Suprapubic skin (tissue), 4 donors: ENCODE measurements at regions not wholly inside any gene's neighbourhood (a gene's known extent, or its start where the extent isn't known, plus 50 kb on each side); places are given as distances from the start of the nearest gene placed in this dataset.

Source experiments
- DNase-seq, 2 donors: peaks; one replicate each; pipeline ENCODE4 v3.0.0-alpha.2; 2019; ENCODE audit warnings: low spot score in 2 of 2
- H3K27ac ChIP-seq: fragments of 200-600 bp; sonication (generic); one replicate; pipeline ENCODE4 v1.5.1; 2019
- H3K27me3 ChIP-seq: fragments of 200-600 bp; sonication (generic); one replicate; pipeline ENCODE4 v1.5.1; 2019
- H3K36me3 ChIP-seq: fragments of 200-600 bp; sonication (generic); one replicate; pipeline ENCODE4 v1.5.1; 2019
- H3K4me1 ChIP-seq: fragments of 200-600 bp; sonication (generic); one replicate; pipeline ENCODE4 v1.5.1; 2019
- H3K4me3 ChIP-seq: fragments of 200-600 bp; sonication (generic); one replicate; pipeline ENCODE4 v1.5.1; 2019; ENCODE audit warnings: mild to moderate bottlenecking
- H3K9me3 ChIP-seq: fragments of 200-600 bp; sonication (generic); one replicate; pipeline ENCODE4 v1.5.1; 2019
- EP300 ChIP-seq: sonication (generic); formaldehyde crosslinking; IDR thresholded peaks from one replicate; pipeline ENCODE4 v1.6.1; 2017; ENCODE audit warnings: antibody characterized with exemption
- POLR2A ChIP-seq, 2 donors: fragments of 450-650 bp; IDR thresholded peaks; one replicate each; pipeline ENCODE4 v1.6.1; 2017; ENCODE audit warnings: antibody characterized with exemption in 2 of 2, mild to moderate bottlenecking in 2 of 2, moderate library complexity in 2 of 2
- POLR2AphosphoS5 ChIP-seq, 3 donors: sonication (generic); formaldehyde crosslinking; IDR thresholded peaks; one replicate each; pipeline ENCODE4 v1.6.1; 2017; ENCODE audit warnings: antibody characterized with exemption in 3 of 3
- WGBS: methylation state at CpG from one replicate; pipeline ENCODE4 v1.1.5; 2018; 5-methylcytosine and 5-hydroxymethylcytosine counted together
- TF ChIP-seq, protein P1 (sequence below), 2 donors: fragments of 200-600 bp in 1 of 2; fragments of 450-650 bp in 1 of 2; sonication (generic) in 1 of 2; IDR thresholded peaks; one replicate each; pipeline ENCODE4 v1.5.1; 2016 to 2019; ENCODE audit warnings: antibody characterized with exemption in 2 of 2, mild to moderate bottlenecking in 1 of 2, moderate library complexity in 1 of 2

DNA sequence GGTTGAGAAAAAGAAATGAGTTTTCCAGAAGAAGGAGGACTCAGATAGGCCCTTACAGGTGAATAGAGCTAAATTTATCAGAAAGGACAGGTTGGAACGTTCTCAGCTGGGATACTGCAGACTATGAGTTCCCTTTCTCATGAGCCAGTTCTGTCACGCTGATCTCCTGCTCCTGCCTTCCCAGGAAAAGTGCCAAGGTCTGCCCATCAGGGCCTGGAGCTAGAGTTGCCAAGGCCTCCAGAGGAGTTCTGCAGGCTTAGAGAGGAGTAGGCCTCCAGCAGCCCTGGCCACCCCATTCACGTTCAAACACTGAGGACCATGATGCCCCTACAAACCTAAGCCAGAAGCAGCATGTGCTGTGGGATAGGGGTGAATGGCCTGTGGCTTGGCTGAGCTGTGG is 126.8 kb upstream of the TNR start:
- H3K4me3 ChIP-seq, result no peak overlapping the region
- H3K4me1 ChIP-seq, result no peaks in the 10 kb centered on the region
- H3K9me3 ChIP-seq, result no peaks in the 10 kb centered on the region
- WGBS, result 23% methylated on average over 2 of the region's 3 CpGs
- no peak for DNase-seq
- TF ChIP-seq POLR2A (IDR thresholded peaks at IDR 0.05), result no peak
- TF ChIP-seq POLR2AphosphoS5 (IDR thresholded peaks at IDR 0.05), result no peak
- TF ChIP-seq EP300, result no peak
- TF ChIP-seq, protein P1, sequence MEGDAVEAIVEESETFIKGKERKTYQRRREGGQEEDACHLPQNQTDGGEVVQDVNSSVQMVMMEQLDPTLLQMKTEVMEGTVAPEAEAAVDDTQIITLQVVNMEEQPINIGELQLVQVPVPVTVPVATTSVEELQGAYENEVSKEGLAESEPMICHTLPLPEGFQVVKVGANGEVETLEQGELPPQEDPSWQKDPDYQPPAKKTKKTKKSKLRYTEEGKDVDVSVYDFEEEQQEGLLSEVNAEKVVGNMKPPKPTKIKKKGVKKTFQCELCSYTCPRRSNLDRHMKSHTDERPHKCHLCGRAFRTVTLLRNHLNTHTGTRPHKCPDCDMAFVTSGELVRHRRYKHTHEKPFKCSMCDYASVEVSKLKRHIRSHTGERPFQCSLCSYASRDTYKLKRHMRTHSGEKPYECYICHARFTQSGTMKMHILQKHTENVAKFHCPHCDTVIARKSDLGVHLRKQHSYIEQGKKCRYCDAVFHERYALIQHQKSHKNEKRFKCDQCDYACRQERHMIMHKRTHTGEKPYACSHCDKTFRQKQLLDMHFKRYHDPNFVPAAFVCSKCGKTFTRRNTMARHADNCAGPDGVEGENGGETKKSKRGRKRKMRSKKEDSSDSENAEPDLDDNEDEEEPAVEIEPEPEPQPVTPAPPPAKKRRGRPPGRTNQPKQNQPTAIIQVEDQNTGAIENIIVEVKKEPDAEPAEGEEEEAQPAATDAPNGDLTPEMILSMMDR (IDR thresholded peaks at IDR 0.05), result no peak
- H3K27me3 ChIP-seq, result no peaks in the 10 kb centered on the region
- H3K36me3 ChIP-seq, result no peaks in the 10 kb centered on the region
- no peak overlapping the region for H3K27ac ChIP-seq

DNA sequence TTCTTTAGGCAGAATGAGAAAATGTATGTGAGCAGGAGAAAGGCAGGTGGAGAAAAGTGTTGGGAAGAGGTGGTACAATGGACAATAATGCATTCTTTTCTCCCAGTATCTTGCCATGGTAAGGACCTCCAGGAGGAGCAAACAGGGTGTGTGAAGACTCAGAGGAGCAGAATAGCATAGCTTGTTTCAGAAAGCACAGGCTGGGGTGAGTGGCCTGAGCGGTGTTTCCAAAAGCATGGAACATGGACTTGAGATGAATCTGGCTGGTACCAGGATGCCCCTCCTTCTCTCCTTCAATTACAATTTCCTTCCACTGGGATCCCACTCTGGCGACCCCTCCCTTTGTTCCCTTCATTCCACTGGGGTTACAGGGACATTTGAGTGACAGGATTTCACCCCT is 123.4 kb upstream of the TNR start:
- WGBS, result 61% methylated on average over 2 of the region's 2 CpGs

DNA sequence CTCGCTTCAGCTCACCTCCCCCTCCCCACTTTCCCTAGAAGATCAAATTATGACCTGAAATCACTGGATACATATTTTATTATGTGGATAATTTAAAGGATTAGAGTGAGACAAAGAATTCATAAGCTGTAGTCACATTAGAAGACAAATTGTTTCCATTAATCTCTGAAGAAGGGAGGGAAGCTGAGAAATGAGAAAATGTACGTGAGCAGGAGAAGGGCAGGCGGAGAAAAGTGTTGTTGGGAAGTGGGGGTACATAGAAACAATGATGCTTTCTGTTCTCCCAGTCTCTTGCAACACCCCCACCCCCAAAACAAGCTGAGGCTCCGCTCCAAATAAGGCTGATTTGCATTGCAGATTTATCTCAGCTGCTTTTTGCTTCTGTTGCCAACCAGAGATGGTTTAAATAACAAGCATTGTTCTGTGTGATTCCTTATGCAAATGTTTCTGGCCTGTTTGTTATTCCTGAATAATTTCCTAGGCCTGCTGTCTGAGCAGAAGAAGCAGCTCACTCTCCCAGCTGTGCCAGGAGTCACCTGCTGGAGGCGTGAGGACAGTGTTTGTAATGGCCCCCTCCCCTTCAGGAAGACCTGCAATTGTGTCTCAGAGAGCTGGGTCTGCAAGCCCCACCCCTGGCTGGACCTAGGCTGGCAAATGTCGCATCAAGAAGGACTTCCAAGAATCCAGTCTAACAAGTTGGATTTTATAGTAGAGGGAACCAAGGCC is 121.8 kb upstream of the TNR start:
- Histone ChIP-seq H3K36me3 (no peaks in the 10 kb centered on the region), H3K9me3 (no peaks in the 10 kb centered on the region), H3K27me3 (peaks cover 3% of the 10 kb centered on the region), H3K27ac (no peak overlapping the region), H3K4me1 (no peaks in the 10 kb centered on the region), H3K4me3 (no peak overlapping the region)
- no peak for TF ChIP-seq POLR2AphosphoS5 (IDR thresholded peaks at IDR 0.05)
- TF ChIP-seq EP300, result no peak
- TF ChIP-seq, protein P1 (IDR thresholded peaks at IDR 0.05), result no peak
- no peak for TF ChIP-seq POLR2A (IDR thresholded peaks at IDR 0.05)
- no peak for DNase-seq
- WGBS, result 55% methylated on average over 6 of the region's 6 CpGs

More for the DNA sequence above, 123.4 kb upstream of the TNR start:
- Histone ChIP-seq H3K4me3 (no peak overlapping the region), H3K27ac (no peak overlapping the region), H3K36me3 (no peaks in the 10 kb centered on the region), H3K4me1 (no peaks in the 10 kb centered on the region), H3K9me3 (no peaks in the 10 kb centered on the region), H3K27me3 (no peaks in the 10 kb centered on the region)
- no peak for DNase-seq
- TF ChIP-seq EP300, result no peak
- TF ChIP-seq POLR2A (IDR thresholded peaks at IDR 0.05), result no peak
- TF ChIP-seq, protein P1 (IDR thresholded peaks at IDR 0.05), result no peak
- TF ChIP-seq POLR2AphosphoS5 (IDR thresholded peaks at IDR 0.05), result no peak

DNA sequence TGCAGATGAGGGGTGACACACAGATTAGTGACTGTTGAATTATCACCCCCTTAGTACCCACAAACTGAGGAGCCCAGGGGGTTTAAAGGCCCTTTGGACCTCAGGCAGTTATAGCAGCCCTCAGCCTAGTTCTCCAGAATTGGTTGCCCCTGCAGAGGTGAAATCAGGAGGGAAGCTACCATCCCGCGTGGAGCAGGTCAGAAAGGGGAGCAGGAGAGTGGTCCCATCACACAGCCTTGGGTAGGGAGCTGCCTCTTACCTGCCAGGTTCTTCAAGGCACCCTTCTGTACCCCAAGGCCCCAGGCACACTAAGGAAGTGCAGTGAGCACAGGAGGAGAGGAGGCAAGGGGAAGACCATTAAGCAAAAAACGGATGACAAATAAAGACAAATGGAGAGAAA is 121.2 kb upstream of the TNR start:
- no peak for DNase-seq
- no peak overlapping the region for H3K27ac ChIP-seq
- H3K4me1 ChIP-seq, result no peaks in the 10 kb centered on the region
- 48% methylated on average over 1 of the region's 3 CpGs for WGBS
- H3K4me3 ChIP-seq, result no peak overlapping the region
- H3K9me3 ChIP-seq, result no peaks in the 10 kb centered on the region
- peaks cover 3% of the 10 kb centered on the region for H3K27me3 ChIP-seq
- no peaks in the 10 kb centered on the region for H3K36me3 ChIP-seq
- no peak for TF ChIP-seq POLR2A (IDR thresholded peaks at IDR 0.05)

DNA sequence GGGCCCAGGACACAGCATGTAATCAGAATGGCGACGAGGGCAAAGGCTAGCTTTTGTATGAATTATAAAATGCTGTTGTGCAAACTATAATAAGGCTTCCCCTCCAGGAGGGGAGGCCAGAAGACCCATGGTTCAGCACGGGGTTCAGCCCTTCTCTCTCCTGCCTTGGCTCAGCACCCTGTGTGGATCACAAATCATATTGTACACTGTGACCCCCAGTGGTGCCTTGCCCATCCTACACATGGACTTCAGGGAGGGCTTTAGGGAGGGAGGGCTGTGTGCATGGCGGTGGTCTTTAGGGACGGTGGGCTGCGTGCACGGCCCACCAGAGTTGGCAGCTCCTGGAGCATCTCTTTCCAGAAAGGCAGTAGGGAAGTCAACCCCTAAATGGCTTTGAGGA is 120.8 kb upstream of the TNR start:
- TF ChIP-seq, protein P1 (IDR thresholded peaks at IDR 0.05), result no peak
- TF ChIP-seq POLR2A (IDR thresholded peaks at IDR 0.05), result no peak
- no peak for TF ChIP-seq POLR2AphosphoS5 (IDR thresholded peaks at IDR 0.05)
- no peak for TF ChIP-seq EP300
- Histone ChIP-seq H3K27me3 (peaks cover 3% of the 10 kb centered on the region), H3K4me3 (no peak overlapping the region), H3K27ac (no peak overlapping the region), H3K36me3 (no peaks in the 10 kb centered on the region), H3K4me1 (no peaks in the 10 kb centered on the region), H3K9me3 (no peaks in the 10 kb centered on the region)
- WGBS, result 91% methylated on average over 7 of the region's 7 CpGs
- DNase-seq, result no peak
